Astrocyte of the spinal cord (primary cell): ENCODE measurements at regions not wholly inside any gene's neighbourhood (a gene's known extent, or its start where the extent isn't known, plus 50 kb on each side); places are given as distances from the start of the nearest gene placed in this dataset.

ENCODE experiments used
- DNase-seq: peaks from one replicate; pipeline ENCODE4 v3.0.0; 2011; ENCODE audit warnings: low read depth, low spot score
- H3K4me3 ChIP-seq: 2 replicates; pipeline ENCODE4 v1.5.1; 2011; ENCODE audit warnings: low read depth, mild to moderate bottlenecking, low read length, moderate library complexity
- CTCF ChIP-seq: IDR thresholded peaks from 2 replicates; pipeline ENCODE4 v1.5.1; 2012; ENCODE audit warnings: low read depth, mild to moderate bottlenecking, low read length, inconsistent platforms
- in situ Hi-C: cut with HindIII; loops from 2 replicates; pipeline ENCODE4 v1.10.0; 2017; ENCODE audit warnings: low sequenced_read_pairs

- in situ Hi-C loops = no loop called here
- no peak overlapping the region for H3K4me3 ChIP-seq
- no peak for DNase-seq
- no peak for TF ChIP-seq CTCF
Measured at GRCh38 chr15:58352026-58352929, 79.5 kb upstream of the LIPC start.

- H3K4me3 ChIP-seq = no peak overlapping the region
- in situ Hi-C loops = no loop called here
- no peak for TF ChIP-seq CTCF
- DNase-seq = no peak
Measured at GRCh38 chr15:58355382-58355971, 76.3 kb upstream of the LIPC start.

GRCh38 chr15:58355973-58356372 lies 75.8 kb upstream of the LIPC start:
- in situ Hi-C loops = no loop called here
- H3K4me3 ChIP-seq = no peak overlapping the region
- DNase-seq = no peak
- no peak for TF ChIP-seq CTCF

GRCh38 chr15:58357529-58358476 lies 74.0 kb upstream of the LIPC start:
- in situ Hi-C loops = no loop called here
- no peak overlapping the region for H3K4me3 ChIP-seq
- no peak for TF ChIP-seq CTCF
- no peak for DNase-seq

GRCh38 chr15:58360421-58361090 lies 71.2 kb upstream of the LIPC start:
- no peak overlapping the region for H3K4me3 ChIP-seq
- in situ Hi-C loops = no loop called here
- no peak for DNase-seq
- no peak for TF ChIP-seq CTCF
